Adrenal gland (tissue), 5 donors: ENCODE measurements at regions not wholly inside any gene's neighbourhood (a gene's known extent, or its start where the extent isn't known, plus 50 kb on each side); places are given as distances from the start of the nearest gene placed in this dataset.

ENCODE experiments used
- POLR2A ChIP-seq, 2 donors: fragments of 450-650 bp; IDR thresholded peaks; one replicate each; pipeline ENCODE4 v1.6.1; 2017; ENCODE audit warnings: antibody characterized with exemption in 2 of 2, mild to moderate bottlenecking in 2 of 2, moderate library complexity in 1 of 2
- TF ChIP-seq, protein P1 (sequence below), 6 experiments: fragments of 450-650 bp in 4 of 6; fragments of 200-600 bp in 2 of 6; sonication (generic) in 1 of 6; IDR thresholded peaks; 1 replicate in 5 of 6; 2 replicates in 1 of 6; pipeline versions ENCODE4 v1.5.1 to v1.8.0; 2016 to 2021; ENCODE audit warnings: antibody characterized with exemption in 6 of 6, mild to moderate bottlenecking in 2 of 6, moderate library complexity in 1 of 6
- donor health status: DM: no; HTN: no; CAD: no.

DNA sequence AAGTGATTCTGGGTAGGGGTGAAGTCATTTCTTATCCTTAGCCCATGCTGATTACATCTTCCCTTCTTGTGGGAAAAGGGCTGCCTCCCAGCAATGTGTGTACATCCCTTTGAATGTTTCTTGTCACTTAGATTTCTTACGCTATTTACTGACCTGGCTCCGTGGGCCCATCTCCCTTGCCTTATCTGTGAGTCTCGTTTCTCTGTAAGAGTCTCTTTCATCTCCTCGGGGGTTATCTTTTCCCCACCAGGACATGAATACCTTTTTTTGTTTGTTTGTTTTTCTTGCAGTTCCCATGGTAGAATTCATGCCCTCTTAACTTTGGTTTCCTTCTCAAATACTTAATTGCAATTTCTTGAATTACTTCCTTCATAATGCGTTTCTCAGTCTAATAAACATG is 107.7 kb downstream of the BAMBI start:
- TF ChIP-seq, protein P1, sequence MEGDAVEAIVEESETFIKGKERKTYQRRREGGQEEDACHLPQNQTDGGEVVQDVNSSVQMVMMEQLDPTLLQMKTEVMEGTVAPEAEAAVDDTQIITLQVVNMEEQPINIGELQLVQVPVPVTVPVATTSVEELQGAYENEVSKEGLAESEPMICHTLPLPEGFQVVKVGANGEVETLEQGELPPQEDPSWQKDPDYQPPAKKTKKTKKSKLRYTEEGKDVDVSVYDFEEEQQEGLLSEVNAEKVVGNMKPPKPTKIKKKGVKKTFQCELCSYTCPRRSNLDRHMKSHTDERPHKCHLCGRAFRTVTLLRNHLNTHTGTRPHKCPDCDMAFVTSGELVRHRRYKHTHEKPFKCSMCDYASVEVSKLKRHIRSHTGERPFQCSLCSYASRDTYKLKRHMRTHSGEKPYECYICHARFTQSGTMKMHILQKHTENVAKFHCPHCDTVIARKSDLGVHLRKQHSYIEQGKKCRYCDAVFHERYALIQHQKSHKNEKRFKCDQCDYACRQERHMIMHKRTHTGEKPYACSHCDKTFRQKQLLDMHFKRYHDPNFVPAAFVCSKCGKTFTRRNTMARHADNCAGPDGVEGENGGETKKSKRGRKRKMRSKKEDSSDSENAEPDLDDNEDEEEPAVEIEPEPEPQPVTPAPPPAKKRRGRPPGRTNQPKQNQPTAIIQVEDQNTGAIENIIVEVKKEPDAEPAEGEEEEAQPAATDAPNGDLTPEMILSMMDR (IDR thresholded peaks at IDR 0.05) = no peak
- no peak for TF ChIP-seq POLR2A (IDR thresholded peaks at IDR 0.05)
